Panc1 (cell line): ENCODE measurements at regions not wholly inside any gene's neighbourhood (a gene's known extent, or its start where the extent isn't known, plus 50 kb on each side); places are given as distances from the start of the nearest gene placed in this dataset.

Experiments
- ATAC-seq: fragments of 200-7000 bp; cut with Tn5 transposase; 2 replicates; pipeline ENCODE4 v1.9.1; 2020; ENCODE audit warnings: mild to moderate bottlenecking, moderate library complexity
- BruUV-seq: library from RNA; stranded (reverse); fragments of 400-500 nt; replicated peaks from 2 replicates; lab custom pipeline; 2021; lab: Mats Ljungman, UMichigan
- CTCF ChIA-PET: fragments of 300-600 bp; sonication (Branson Sonifier 250); formaldehyde crosslinking; loops from one replicate; lab custom pipeline; 2022; ENCODE audit warnings: antibody characterized with exemption; lab: Charles Lee
- POLR2A ChIA-PET: fragments of 300-600 bp; sonication (Branson Sonifier 250); formaldehyde crosslinking; loops from one replicate; lab custom pipeline; 2022; ENCODE audit warnings: antibody characterized with exemption; lab: Charles Lee
- DNase-seq: peaks from one replicate; pipeline ENCODE4 v3.0.0-alpha.2; 2010; ENCODE audit warnings: low read depth, low spot score
- H3K27ac ChIP-seq: 2 replicates; pipeline ENCODE4 v1.5.1; 2011; ENCODE audit warnings: mild to moderate bottlenecking, low read length, inconsistent platforms
- H3K27me3 ChIP-seq: fragments of 200-500 bp; sonication (Bioruptor generic); 2 replicates; pipeline ENCODE4 v1.6.0; 2014; ENCODE audit warnings: low read length, inconsistent platforms; ENCODE audit not compliant: control insufficient read depth, insufficient read depth
- H3K36me3 ChIP-seq: fragments of 200-500 bp; sonication (Bioruptor generic); 2 replicates; pipeline ENCODE4 v1.5.1; 2014; ENCODE audit warnings: inconsistent platforms, mild to moderate bottlenecking, low read length, moderate library complexity; ENCODE audit not compliant: control insufficient read depth, insufficient read depth
- H3K4me1 ChIP-seq: 2 replicates; pipeline ENCODE4 v1.5.1; 2011; ENCODE audit warnings: inconsistent platforms, mild to moderate bottlenecking, low read length, moderate library complexity; ENCODE audit not compliant: control insufficient read depth, insufficient read depth
- H3K4me3 ChIP-seq, 2 experiments: 2 replicates each; pipeline ENCODE4 v1.5.1; 2011 to 2012; ENCODE audit warnings: low read depth in 2 of 2, low read length in 2 of 2, mild to moderate bottlenecking in 2 of 2, inconsistent platforms in 1 of 2, moderate library complexity in 1 of 2
- H3K9me3 ChIP-seq: fragments of 200-500 bp; sonication (Bioruptor generic); 2 replicates; pipeline ENCODE4 v1.5.1; 2014; ENCODE audit warnings: low read depth, mild to moderate bottlenecking, inconsistent platforms, low read length, moderate library complexity; ENCODE audit not compliant: control insufficient read depth, insufficient read depth
- CTCF ChIP-seq: fragments of 450-650 bp; IDR thresholded peaks from 2 replicates; pipeline ENCODE4 v1.5.1; 2017; ENCODE audit warnings: mild to moderate bottlenecking
- POLR2AphosphoS5 ChIP-seq: IDR thresholded peaks from 2 replicates; pipeline ENCODE4 v1.6.1; 2012; ENCODE audit warnings: mild to moderate bottlenecking, low read depth, low read length, moderate library complexity
- REST ChIP-seq, 2 experiments: IDR thresholded peaks; 2 replicates each; pipeline ENCODE4 v1.6.1; 2011 to 2012; ENCODE audit warnings: low read depth in 2 of 2, control low read depth in 1 of 2, low read length in 1 of 2, mild to moderate bottlenecking in 1 of 2, moderate library complexity in 1 of 2; ENCODE audit not compliant: insufficient read depth in 1 of 2
- SIN3A ChIP-seq: IDR thresholded peaks from 2 replicates; pipeline ENCODE4 v1.6.1; 2012; ENCODE audit warnings: low read depth, mild to moderate bottlenecking, low read length, moderate library complexity, borderline replicate concordance; ENCODE audit not compliant: insufficient read depth
- TCF7L2 ChIP-seq: IDR thresholded peaks from 2 replicates; pipeline ENCODE4 v1.6.1; 2011; ENCODE audit warnings: mild to moderate bottlenecking, low read depth, low read length, inconsistent platforms
- in situ Hi-C: cut with HindIII; loops from 2 replicates; pipeline ENCODE4 v1.10.0; 2016; ENCODE audit warnings: low sequenced_read_pairs, low pct_unique_long_range_greater_than_20kb
- intact Hi-C: fragments of 100-400 bp; cut with micrococcal nuclease; formaldehyde crosslinking; loops from one replicate; pipeline ENCODE4 v1.10.0; 2022; ENCODE audit not compliant: unreplicated experiment

- DNase-seq (no peak), ATAC-seq (no peak)
- ChIA-PET POLR2A (no interaction called here), CTCF (no interaction called here)
- Histone ChIP-seq H3K4me3 (no peak overlapping the region), H3K9me3 (no peaks in the 10 kb centered on the region), H3K27ac (no peak overlapping the region), H3K36me3 (no peaks in the 10 kb centered on the region), H3K4me1 (no peaks in the 10 kb centered on the region; the same call in 1 of the 2 replicates), H3K27me3 (no peaks in the 10 kb centered on the region)
- no TSS peak for BruUV-seq
- intact Hi-C loops (no loop called here), in situ Hi-C loops (no loop called here)
- TF ChIP-seq CTCF (no peak), TCF7L2 (no peak), SIN3A (no peak), POLR2AphosphoS5 (no peak), REST (IDR thresholded peaks at IDR 0.05; ENCODE audit: insufficient read depth in 1 of 2, low read depth in 2 of 2, low read length in 1 of 2) (no peak)
Measured at GRCh38 chr1:184158896-184159681, 107.6 kb downstream of the TSEN15 start.

- POLR2A ChIA-PET, result no interaction called here
- intact Hi-C loops, result no loop called here
- BruUV-seq, result no TSS peak
- in situ Hi-C loops, result no loop called here
- Histone ChIP-seq H3K27me3 (no peaks in the 10 kb centered on the region), H3K27ac (no peak overlapping the region), H3K4me3 (no peak overlapping the region), H3K36me3 (no peaks in the 10 kb centered on the region), H3K4me1 (no peaks in the 10 kb centered on the region; the same call in 1 of the 2 replicates), H3K9me3 (no peaks in the 10 kb centered on the region)
- CTCF ChIA-PET, result no interaction called here
- TF ChIP-seq POLR2AphosphoS5 (no peak), TCF7L2 (no peak), SIN3A (no peak), REST (IDR thresholded peaks at IDR 0.05; ENCODE audit: insufficient read depth in 1 of 2, low read depth in 2 of 2, low read length in 1 of 2) (no peak), CTCF (no peak)
- DNase-seq (no peak), ATAC-seq (no peak)
Measured at GRCh38 chr1:184160236-184160635, 108.7 kb downstream of the TSEN15 start.
